ENCODE measurements at regions not wholly inside any gene's neighbourhood (a gene's known extent, or its start where the extent isn't known, plus 50 kb on each side); places are given as distances from the start of the nearest gene placed in this dataset.

GRCh38 chr2:160683206-160683605, 189.6 kb upstream of the RBMS1 start:
- ATAC-seq: no peak
- Mint-ChIP-seq H3K36me3 (peaks cover 5 to 7% of the 10 kb centered on the region in 2 donors), H3K27ac (no peak overlapping the region), H3K9me3 (peaks cover 8 to 10% of the 10 kb centered on the region in 2 donors)
- no peak for DNase-seq (ENCODE audit: low spot score in 2 of 2)

GRCh38 chr2:160687629-160688028, 194.0 kb upstream of the RBMS1 start:
- Mint-ChIP-seq H3K27ac (no peak overlapping the region), H3K9me3 (peaks cover 0 to 5% of the 10 kb centered on the region in 2 donors), H3K36me3 (peaks cover 0 to 7% of the 10 kb centered on the region in 2 donors)
- no peak for ATAC-seq
- DNase-seq (ENCODE audit: low spot score in 2 of 2): no peak

GRCh38 chr2:160689441-160689840, 195.8 kb upstream of the RBMS1 start:
- Mint-ChIP-seq H3K27ac (no peak overlapping the region), H3K36me3 (no peaks in the 10 kb centered on the region), H3K9me3 (no peaks in the 10 kb centered on the region)
- DNase-seq (ENCODE audit: low spot score in 2 of 2) (no peak), ATAC-seq (no peak)

- no peaks in the 10 kb centered on the region for H3K36me3 Mint-ChIP-seq
- H3K27ac Mint-ChIP-seq: no peak overlapping the region
- ATAC-seq (no peak), DNase-seq (ENCODE audit: low spot score in 2 of 2) (no peak)
- H3K9me3 Mint-ChIP-seq: no peaks in the 10 kb centered on the region
Measured at GRCh38 chr2:160694221-160694620, 200.6 kb upstream of the RBMS1 start.

- Mint-ChIP-seq H3K27ac (no peak overlapping the region), H3K36me3 (no peaks in the 10 kb centered on the region), H3K9me3 (no peaks in the 10 kb centered on the region)
- peak; percentile 81 to 97 for ATAC-seq
- DNase-seq (ENCODE audit: low spot score in 2 of 2): peak in 1 of 2 donors; percentile 35
Measured at GRCh38 chr2:160694631-160695030, 201.0 kb upstream of the RBMS1 start.

GRCh38 chr2:160695402-160696086, 201.9 kb upstream of the RBMS1 start:
- no peaks in the 10 kb centered on the region for H3K9me3 Mint-ChIP-seq
- H3K27ac Mint-ChIP-seq: no peak overlapping the region
- DNase-seq (ENCODE audit: low spot score in 2 of 2) (no peak), ATAC-seq (peak; percentile 20 to 71)
- H3K36me3 Mint-ChIP-seq: no peaks in the 10 kb centered on the region

GRCh38 chr2:160696087-160696452, 202.5 kb upstream of the RBMS1 start:
- ATAC-seq: no peak
- H3K36me3 Mint-ChIP-seq: no peaks in the 10 kb centered on the region
- H3K27ac Mint-ChIP-seq: no peak overlapping the region
- DNase-seq (ENCODE audit: low spot score in 2 of 2): no peak
- H3K9me3 Mint-ChIP-seq: no peaks in the 10 kb centered on the region

GRCh38 chr2:160697817-160698216, 204.2 kb upstream of the RBMS1 start:
- H3K27ac Mint-ChIP-seq: no peak overlapping the region
- H3K36me3 Mint-ChIP-seq: no peaks in the 10 kb centered on the region
- DNase-seq (ENCODE audit: low spot score in 2 of 2) (no peak), ATAC-seq (no peak)
- H3K9me3 Mint-ChIP-seq: no peaks in the 10 kb centered on the region

- H3K9me3 Mint-ChIP-seq: no peaks in the 10 kb centered on the region
- no peak overlapping the region for H3K27ac Mint-ChIP-seq
- DNase-seq (ENCODE audit: low spot score in 2 of 2) (no peak), ATAC-seq (no peak)
- no peaks in the 10 kb centered on the region for H3K36me3 Mint-ChIP-seq
Measured at GRCh38 chr2:160700021-160700814, 206.6 kb upstream of the RBMS1 start.

GRCh38 chr2:160701822-160702221, 208.2 kb upstream of the RBMS1 start:
- DNase-seq (ENCODE audit: low spot score in 2 of 2): no peak
- no peaks in the 10 kb centered on the region for H3K9me3 Mint-ChIP-seq
- no peaks in the 10 kb centered on the region for H3K36me3 Mint-ChIP-seq
- no peak for ATAC-seq
- no peak overlapping the region for H3K27ac Mint-ChIP-seq

GRCh38 chr2:160702754-160703153, 209.1 kb upstream of the RBMS1 start:
- no peaks in the 10 kb centered on the region for H3K36me3 Mint-ChIP-seq
- H3K27ac Mint-ChIP-seq: no peak overlapping the region
- ATAC-seq (no peak), DNase-seq (ENCODE audit: low spot score in 2 of 2) (no peak)
- peaks cover 0 to 6% of the 10 kb centered on the region in 2 donors for H3K9me3 Mint-ChIP-seq

GRCh38 chr2:160703648-160704585, 210.3 kb upstream of the RBMS1 start:
- peak; percentile 65 to 67 for ATAC-seq
- no peak for DNase-seq (ENCODE audit: low spot score in 2 of 2)
- H3K27ac Mint-ChIP-seq: peak overlapping the region in 1 of 2 donors; percentile 25
- no peaks in the 10 kb centered on the region for H3K36me3 Mint-ChIP-seq
- H3K9me3 Mint-ChIP-seq: peaks cover 4 to 6% of the 10 kb centered on the region in 2 donors

GRCh38 chr2:160715428-160715827, 221.8 kb upstream of the RBMS1 start:
- Mint-ChIP-seq H3K9me3 (peaks cover 0 to 9% of the 10 kb centered on the region in 2 donors), H3K36me3 (no peaks in the 10 kb centered on the region), H3K27ac (no peak overlapping the region)
- DNase-seq (ENCODE audit: low spot score in 2 of 2): no peak
- ATAC-seq: no peak

- ATAC-seq: no peak
- Mint-ChIP-seq H3K9me3 (peaks cover 0 to 5% of the 10 kb centered on the region in 2 donors), H3K36me3 (peaks cover 5 to 11% of the 10 kb centered on the region in 2 donors), H3K27ac (no peak overlapping the region)
- DNase-seq (ENCODE audit: low spot score in 2 of 2): no peak
Measured at GRCh38 chr2:160719116-160719515, 225.5 kb upstream of the RBMS1 start.

- H3K9me3 Mint-ChIP-seq: peaks cover 0 to 9% of the 10 kb centered on the region in 2 donors
- H3K27ac Mint-ChIP-seq: no peak overlapping the region
- ATAC-seq (no peak), DNase-seq (ENCODE audit: low spot score in 2 of 2) (no peak)
- H3K36me3 Mint-ChIP-seq: peaks cover 10 to 16% of the 10 kb centered on the region in 2 donors
Measured at GRCh38 chr2:160720098-160720497, 226.5 kb upstream of the RBMS1 start.

- no peak for ATAC-seq
- H3K9me3 Mint-ChIP-seq: peaks cover 0 to 9% of the 10 kb centered on the region in 2 donors
- DNase-seq (ENCODE audit: low spot score in 2 of 2): no peak
- H3K36me3 Mint-ChIP-seq: peaks cover 10 to 16% of the 10 kb centered on the region in 2 donors
- H3K27ac Mint-ChIP-seq: no peak overlapping the region
Measured at GRCh38 chr2:160721089-160722040, 227.8 kb upstream of the RBMS1 start.

All from activated naive CD4-positive, alpha-beta T cell treated with anti-CD3 and anti-CD28 coated beads, Interleukin-2, amount 50 U/mL, for 72 hours (primary cell).